Activated CD8-positive, alpha-beta T cell treated with anti-CD3 and anti-CD28 coated beads for 36 hours (primary cell): ENCODE measurements at regions not wholly inside any gene's neighbourhood (a gene's known extent, or its start where the extent isn't known, plus 50 kb on each side); places are given as distances from the start of the nearest gene placed in this dataset.
"Not testable (repeated sequence)": the region's sequence is repeated elsewhere in the genome, so short reads cannot be mapped to it uniquely, and the experiment has no call there.

Experiments used
- ATAC-seq: fragments of 200-7000 bp; cut with Tn5 transposase; one replicate; pipeline ENCODE4 v1.10.0; 2021; ENCODE audit warnings: mild to moderate bottlenecking, moderate library complexity
- CTCF ChIA-PET: fragments of 350-600 bp; sonication (Branson Sonifier 250); formaldehyde crosslinking; loops from one replicate; lab custom pipeline; 2021; ENCODE audit warnings: antibody characterized with exemption; lab: Charles Lee
- POLR2A ChIA-PET: fragments of 350-600 bp; sonication (Branson Sonifier 250); formaldehyde crosslinking; loops from one replicate; lab custom pipeline; 2021; ENCODE audit warnings: antibody characterized with exemption; lab: Charles Lee
- DNase-seq: peaks from one replicate; pipeline ENCODE4 v3.0.0-alpha.2; 2020
- H3K27ac Mint-ChIP-seq: one replicate; pipeline ENCODE4 v1.8.0; 2021; ENCODE audit warnings: mild to moderate bottlenecking, mixed read lengths
- H3K27me3 Mint-ChIP-seq: one replicate; pipeline ENCODE4 v1.8.0; 2021; ENCODE audit warnings: mixed read lengths
- H3K36me3 Mint-ChIP-seq: one replicate; pipeline ENCODE4 v1.8.0; 2021; ENCODE audit warnings: low read depth, mixed read lengths
- H3K4me1 Mint-ChIP-seq: one replicate; pipeline ENCODE4 v1.8.0; 2021; ENCODE audit warnings: low read depth, mixed read lengths
- H3K4me3 Mint-ChIP-seq: one replicate; pipeline ENCODE4 v1.8.0; 2021; ENCODE audit warnings: mild to moderate bottlenecking, moderate library complexity, mixed read lengths
- H3K9me3 Mint-ChIP-seq: one replicate; pipeline ENCODE4 v1.8.0; 2021; ENCODE audit warnings: mixed read lengths
- intact Hi-C: fragments of 100-400 bp; cut with micrococcal nuclease; formaldehyde crosslinking; loops from one replicate; pipeline ENCODE4 v1.10.0; 2022

GRCh38 chr15:84154314-84154713 lies 81.3 kb upstream of the GOLGA6L4 start:
- H3K27me3 Mint-ChIP-seq, H3K4me1 Mint-ChIP-seq, intact Hi-C loops, H3K36me3 Mint-ChIP-seq, POLR2A ChIA-PET, CTCF ChIA-PET, DNase-seq, H3K4me3 Mint-ChIP-seq, H3K9me3 Mint-ChIP-seq, H3K27ac Mint-ChIP-seq, ATAC-seq: not testable (repeated sequence)

GRCh38 chr15:84154787-84155186 lies 80.8 kb upstream of the GOLGA6L4 start:
- POLR2A ChIA-PET: not testable (repeated sequence)

GRCh38 chr15:84155792-84156587 lies 79.6 kb upstream of the GOLGA6L4 start:
- intact Hi-C loops, H3K36me3 Mint-ChIP-seq, H3K4me3 Mint-ChIP-seq, H3K27me3 Mint-ChIP-seq, POLR2A ChIA-PET, H3K9me3 Mint-ChIP-seq, CTCF ChIA-PET, H3K4me1 Mint-ChIP-seq, H3K27ac Mint-ChIP-seq, ATAC-seq, DNase-seq: not testable (repeated sequence)

More at GRCh38 chr15:84154787-84155186, 80.8 kb upstream of the GOLGA6L4 start:
- H3K9me3 Mint-ChIP-seq, ATAC-seq, intact Hi-C loops, H3K27me3 Mint-ChIP-seq, H3K36me3 Mint-ChIP-seq, CTCF ChIA-PET, H3K4me3 Mint-ChIP-seq, H3K27ac Mint-ChIP-seq, H3K4me1 Mint-ChIP-seq, DNase-seq: not testable (repeated sequence)

- POLR2A ChIA-PET, H3K9me3 Mint-ChIP-seq, CTCF ChIA-PET, H3K4me1 Mint-ChIP-seq, intact Hi-C loops, DNase-seq, H3K27me3 Mint-ChIP-seq, H3K36me3 Mint-ChIP-seq, H3K27ac Mint-ChIP-seq, H3K4me3 Mint-ChIP-seq, ATAC-seq: not testable (repeated sequence)
Measured at GRCh38 chr15:84156588-84156840, 79.1 kb upstream of the GOLGA6L4 start.

DNA sequence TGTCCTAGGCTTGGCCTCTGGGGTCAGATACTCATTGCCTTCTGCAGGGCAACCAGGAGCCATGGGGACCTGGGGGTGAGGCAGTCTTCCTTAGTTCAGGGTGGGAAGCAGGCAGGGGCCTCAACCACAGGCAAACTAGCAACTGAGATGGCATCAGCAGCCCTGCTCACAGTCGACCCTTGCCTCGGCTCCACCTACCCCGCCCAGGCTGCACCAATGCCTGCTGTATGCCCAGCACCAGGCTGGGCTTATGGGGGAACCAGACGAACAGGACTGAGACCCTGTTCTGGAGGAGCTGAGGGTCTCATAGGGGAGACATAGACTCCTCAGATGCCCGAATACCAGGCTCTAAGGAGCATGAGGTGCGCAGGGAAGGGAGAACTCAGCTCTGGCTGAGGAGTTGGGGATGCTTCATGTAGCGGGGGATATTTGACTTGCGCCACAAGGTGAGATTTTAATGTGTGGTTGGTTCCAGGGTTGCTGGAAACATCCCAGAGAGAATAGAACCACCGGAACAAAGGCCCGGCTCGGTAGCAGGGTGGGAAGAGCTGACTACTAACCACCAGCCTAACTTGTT lies 78.4 kb upstream of the GOLGA6L4 start:
- POLR2A ChIA-PET, ATAC-seq, H3K4me1 Mint-ChIP-seq, H3K9me3 Mint-ChIP-seq, intact Hi-C loops, H3K4me3 Mint-ChIP-seq, H3K27ac Mint-ChIP-seq, DNase-seq, H3K36me3 Mint-ChIP-seq, CTCF ChIA-PET, H3K27me3 Mint-ChIP-seq: not testable (repeated sequence)

GRCh38 chr15:84157857-84158256 lies 77.7 kb upstream of the GOLGA6L4 start:
- DNase-seq, intact Hi-C loops, H3K4me1 Mint-ChIP-seq, H3K4me3 Mint-ChIP-seq, CTCF ChIA-PET, H3K36me3 Mint-ChIP-seq, H3K9me3 Mint-ChIP-seq, ATAC-seq, POLR2A ChIA-PET, H3K27me3 Mint-ChIP-seq, H3K27ac Mint-ChIP-seq: not testable (repeated sequence)

GRCh38 chr15:84159346-84160269 lies 76.0 kb upstream of the GOLGA6L4 start:
- H3K4me3 Mint-ChIP-seq, POLR2A ChIA-PET, H3K27me3 Mint-ChIP-seq, DNase-seq, H3K27ac Mint-ChIP-seq, H3K9me3 Mint-ChIP-seq, CTCF ChIA-PET, H3K4me1 Mint-ChIP-seq, H3K36me3 Mint-ChIP-seq, intact Hi-C loops, ATAC-seq: not testable (repeated sequence)

DNA sequence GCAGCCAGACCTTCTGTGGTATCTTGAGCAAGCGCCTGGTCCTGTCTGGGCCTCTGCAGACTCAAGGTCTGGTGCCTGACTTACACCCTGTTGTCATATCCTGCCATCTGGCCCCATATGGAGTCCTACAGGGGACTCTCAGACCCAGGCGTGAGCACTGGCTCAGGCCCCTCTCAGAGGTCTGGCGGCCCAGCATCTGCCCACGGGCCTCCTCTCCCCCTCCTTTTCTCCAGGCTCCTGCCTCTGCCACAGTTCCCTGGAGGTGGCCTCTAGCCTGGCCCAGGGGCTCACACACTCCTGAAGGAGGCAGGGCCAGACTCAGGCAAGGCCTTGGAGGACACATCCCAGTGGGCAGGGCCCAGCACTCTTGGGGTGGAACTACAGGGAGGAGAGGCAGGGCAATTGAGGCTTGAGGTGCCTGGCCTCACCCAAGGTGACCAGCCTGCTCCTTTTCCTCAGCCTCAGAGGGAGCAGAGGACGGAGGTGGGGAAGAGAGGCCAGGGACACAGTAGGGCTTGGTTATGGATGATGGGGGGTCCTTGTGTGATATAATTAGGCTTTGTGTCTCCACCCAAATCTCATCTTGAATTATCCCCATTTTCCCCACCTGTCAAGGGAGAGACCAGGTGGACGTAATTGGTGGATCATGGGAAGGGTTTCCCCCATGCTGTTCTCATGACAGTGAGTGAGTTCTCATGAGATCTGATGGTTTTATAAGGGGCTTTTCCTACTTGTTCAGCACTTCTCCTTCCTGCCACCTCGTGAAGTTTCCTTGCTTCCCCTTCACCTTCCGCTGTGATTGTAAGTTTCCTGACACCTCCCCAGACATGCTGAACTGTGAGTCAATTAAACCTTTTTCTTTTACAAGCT lies 70.9 kb upstream of the GOLGA6L4 start:
- ATAC-seq, intact Hi-C loops, H3K36me3 Mint-ChIP-seq, CTCF ChIA-PET, H3K9me3 Mint-ChIP-seq, H3K4me3 Mint-ChIP-seq, H3K27ac Mint-ChIP-seq, H3K4me1 Mint-ChIP-seq, POLR2A ChIA-PET, DNase-seq, H3K27me3 Mint-ChIP-seq: not testable (repeated sequence)

GRCh38 chr15:84170029-84170428 lies 65.5 kb upstream of the GOLGA6L4 start:
- H3K27me3 Mint-ChIP-seq, CTCF ChIA-PET, H3K4me3 Mint-ChIP-seq, ATAC-seq, DNase-seq, H3K36me3 Mint-ChIP-seq, intact Hi-C loops, H3K4me1 Mint-ChIP-seq, H3K27ac Mint-ChIP-seq, POLR2A ChIA-PET, H3K9me3 Mint-ChIP-seq: not testable (repeated sequence)

DNA sequence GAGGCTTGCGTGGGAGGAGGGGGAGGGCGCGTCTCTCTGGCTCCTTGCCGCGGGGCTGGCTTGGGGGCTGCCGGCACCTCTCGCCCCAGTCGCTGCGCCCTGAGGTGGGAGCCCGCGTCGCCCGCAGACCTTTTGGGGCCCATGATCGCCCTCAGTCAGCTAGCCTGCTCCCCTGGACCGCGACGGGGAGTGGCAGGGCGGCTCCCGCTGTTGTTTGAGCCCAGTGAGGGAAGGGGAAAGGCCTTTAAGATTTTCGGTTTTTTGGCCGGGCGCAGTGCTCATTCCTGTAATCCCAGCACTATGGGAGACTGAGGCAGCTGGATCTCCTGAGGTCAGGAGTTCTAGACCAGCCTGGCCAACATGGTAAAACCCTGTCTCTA lies 62.4 kb upstream of the GOLGA6L4 start:
- CTCF ChIA-PET, intact Hi-C loops, H3K27ac Mint-ChIP-seq, H3K9me3 Mint-ChIP-seq, ATAC-seq, H3K36me3 Mint-ChIP-seq, H3K4me3 Mint-ChIP-seq, H3K4me1 Mint-ChIP-seq, POLR2A ChIA-PET, H3K27me3 Mint-ChIP-seq: not testable (repeated sequence)
- DNase-seq: peak; percentile 5
